ENCODE measurements at regions not wholly inside any gene's neighbourhood (a gene's known extent, or its start where the extent isn't known, plus 50 kb on each side); places are given as distances from the start of the nearest gene placed in this dataset.

DNA sequence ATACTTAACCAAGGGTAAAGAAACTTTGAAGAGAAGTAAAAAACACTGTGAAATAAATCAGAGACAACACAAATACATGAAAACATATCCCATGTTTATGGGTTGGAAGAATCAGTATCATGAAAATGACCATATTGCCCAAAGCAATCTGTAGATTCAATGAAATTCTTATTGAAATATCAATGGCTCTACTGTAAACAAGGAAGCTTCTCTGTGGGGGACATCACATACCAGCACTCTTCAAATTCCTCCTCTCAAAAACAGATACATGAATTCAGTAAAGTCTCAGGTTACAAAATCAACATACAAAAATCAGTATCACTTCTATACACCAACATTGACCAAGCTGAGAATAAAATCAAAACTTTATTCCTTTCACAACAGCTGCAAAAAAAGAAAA is 63.5 kb upstream of the CNTNAP5 start:
- no peak for TF ChIP-seq CTCF (conservative IDR thresholded peaks at IDR 0.05; ENCODE audit: low read depth, low read length)
- DNase-seq (ENCODE audit: low read depth), result no peak
- no peak overlapping the region for H3K4me3 ChIP-seq (ENCODE audit: low read length)

DNA sequence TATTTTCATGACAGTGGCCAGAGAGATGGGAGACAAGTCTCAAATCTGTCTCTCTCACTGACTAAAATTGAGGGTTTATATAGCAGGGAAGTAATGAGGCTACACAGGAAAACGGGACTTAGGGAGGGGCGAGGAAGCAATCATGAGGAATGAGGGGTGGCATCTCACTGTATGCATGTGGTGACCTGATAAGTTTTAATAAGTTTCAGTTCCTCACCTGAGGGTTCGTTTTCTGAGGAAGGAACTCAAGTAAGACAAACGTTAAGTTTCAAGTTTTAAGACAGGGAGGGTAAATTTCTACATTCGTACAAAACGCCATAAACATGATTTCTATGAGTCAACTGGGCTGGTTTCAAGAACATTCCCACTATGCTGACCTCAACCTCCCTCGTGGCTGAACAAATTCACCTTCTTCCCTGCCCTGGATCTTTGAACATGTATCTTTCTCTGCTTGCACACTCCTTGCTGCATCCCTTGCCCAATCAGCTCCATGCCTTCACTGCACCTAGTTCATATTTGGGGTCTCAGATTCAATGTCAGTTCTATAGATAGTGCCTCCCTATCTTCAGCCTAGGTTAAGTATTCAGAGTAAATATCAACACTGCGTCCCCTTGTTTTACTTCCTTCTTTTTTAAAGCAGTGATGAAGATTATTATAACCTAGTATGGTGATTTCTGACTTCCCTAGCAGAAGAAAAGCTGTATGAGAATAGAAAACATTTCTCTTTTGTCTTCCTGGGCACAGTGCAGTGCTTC is 53.3 kb upstream of the CNTNAP5 start:
- no peak for TF ChIP-seq CTCF (conservative IDR thresholded peaks at IDR 0.05; ENCODE audit: low read depth, low read length)
- no peak overlapping the region for H3K4me3 ChIP-seq (ENCODE audit: low read length)
- no peak for DNase-seq (ENCODE audit: low read depth)
